GM12864 (cell line): ENCODE measurements at regions not wholly inside any gene's neighbourhood (a gene's known extent, or its start where the extent isn't known, plus 50 kb on each side); places are given as distances from the start of the nearest gene placed in this dataset.

Experiments
- DNase-seq: peaks from one replicate; pipeline ENCODE4 v3.0.0-alpha.2; 2011; ENCODE audit warnings: low read depth
- H3K4me3 ChIP-seq: 2 replicates; pipeline ENCODE4 v1.5.1; 2011; ENCODE audit warnings: mild to moderate bottlenecking, low read depth, low read length, control low read depth
- TF ChIP-seq, protein P1 (sequence below): IDR thresholded peaks from 2 replicates; pipeline ENCODE4 v1.5.1; 2011; ENCODE audit warnings: low read depth, mild to moderate bottlenecking, moderate library complexity, low read length, control low read depth, inconsistent platforms; ENCODE audit errors: missing control alignments

DNA sequence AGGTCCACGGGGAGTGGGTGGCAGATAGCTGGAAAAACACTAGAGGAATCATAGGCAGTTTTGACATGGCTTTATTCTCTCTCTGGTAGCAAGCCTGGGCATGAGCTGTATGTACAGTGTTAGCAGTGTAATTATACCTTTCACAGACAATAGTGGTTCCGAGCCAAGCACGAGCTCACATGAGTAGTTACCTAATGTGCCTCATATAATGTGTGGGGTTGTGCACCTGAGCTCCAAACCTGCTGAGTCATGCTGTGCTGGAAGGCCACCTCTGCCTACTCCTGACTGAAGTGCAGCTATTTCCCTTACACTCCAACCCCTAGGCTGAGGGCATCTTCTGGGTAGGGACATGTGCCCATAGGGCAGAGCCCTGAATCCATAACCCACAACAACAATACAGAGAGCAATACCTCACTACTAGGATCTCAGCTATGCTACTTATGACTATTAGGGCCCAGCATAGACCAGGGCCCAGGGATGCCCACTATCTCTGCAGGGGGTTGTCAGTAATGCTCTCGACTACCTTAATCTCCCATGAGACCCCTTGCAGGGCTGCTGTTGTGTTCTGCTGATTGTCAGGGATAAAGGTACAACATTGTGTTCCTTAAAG lies 432.1 kb downstream of the DYNC2H1 start:
- no peak for DNase-seq
- H3K4me3 ChIP-seq, result no peak overlapping the region
- TF ChIP-seq, protein P1, sequence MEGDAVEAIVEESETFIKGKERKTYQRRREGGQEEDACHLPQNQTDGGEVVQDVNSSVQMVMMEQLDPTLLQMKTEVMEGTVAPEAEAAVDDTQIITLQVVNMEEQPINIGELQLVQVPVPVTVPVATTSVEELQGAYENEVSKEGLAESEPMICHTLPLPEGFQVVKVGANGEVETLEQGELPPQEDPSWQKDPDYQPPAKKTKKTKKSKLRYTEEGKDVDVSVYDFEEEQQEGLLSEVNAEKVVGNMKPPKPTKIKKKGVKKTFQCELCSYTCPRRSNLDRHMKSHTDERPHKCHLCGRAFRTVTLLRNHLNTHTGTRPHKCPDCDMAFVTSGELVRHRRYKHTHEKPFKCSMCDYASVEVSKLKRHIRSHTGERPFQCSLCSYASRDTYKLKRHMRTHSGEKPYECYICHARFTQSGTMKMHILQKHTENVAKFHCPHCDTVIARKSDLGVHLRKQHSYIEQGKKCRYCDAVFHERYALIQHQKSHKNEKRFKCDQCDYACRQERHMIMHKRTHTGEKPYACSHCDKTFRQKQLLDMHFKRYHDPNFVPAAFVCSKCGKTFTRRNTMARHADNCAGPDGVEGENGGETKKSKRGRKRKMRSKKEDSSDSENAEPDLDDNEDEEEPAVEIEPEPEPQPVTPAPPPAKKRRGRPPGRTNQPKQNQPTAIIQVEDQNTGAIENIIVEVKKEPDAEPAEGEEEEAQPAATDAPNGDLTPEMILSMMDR, result no peak

DNA sequence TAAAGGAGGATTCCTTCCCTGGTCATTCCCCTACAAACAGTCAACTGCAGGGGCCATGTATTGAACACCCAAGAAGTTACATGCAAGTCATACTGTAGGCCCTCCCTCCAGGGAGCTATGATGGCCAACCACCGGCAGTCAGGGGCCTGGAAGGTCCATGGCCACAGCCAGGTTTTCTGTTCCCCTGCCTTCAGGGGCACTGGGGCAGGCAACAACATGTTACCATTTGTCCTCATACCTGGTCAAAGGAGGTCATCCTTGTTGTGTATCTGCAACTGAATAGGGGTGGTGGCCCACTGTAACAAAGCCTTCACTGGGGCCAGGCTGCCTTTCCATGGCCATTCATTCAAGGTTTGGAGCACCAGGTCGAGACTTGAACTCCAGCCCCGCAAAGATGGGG lies 433.6 kb downstream of the DYNC2H1 start:
- TF ChIP-seq, protein P1, result no peak
- no peak for DNase-seq
- H3K4me3 ChIP-seq, result no peak overlapping the region

DNA sequence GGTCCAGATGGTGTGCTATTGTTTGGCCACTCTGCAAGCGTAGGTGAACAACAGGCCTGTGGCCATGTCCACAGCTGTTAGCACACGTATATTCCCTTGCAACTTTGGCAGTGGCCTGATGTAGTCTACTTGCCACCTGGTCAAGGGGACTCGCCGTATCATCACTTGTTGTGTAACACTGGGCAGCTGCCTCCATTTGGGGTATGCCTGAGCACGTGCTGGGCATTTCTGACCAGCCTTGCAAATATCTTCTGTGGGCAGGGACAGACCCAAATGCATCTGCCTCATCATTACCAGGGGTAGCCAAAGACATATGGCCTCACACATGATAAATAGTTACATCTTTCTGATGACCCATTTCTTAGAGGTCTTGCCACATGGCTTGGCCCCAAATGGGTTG lies 434.2 kb downstream of the DYNC2H1 start:
- no peak for DNase-seq
- TF ChIP-seq, protein P1, result no peak
- no peak overlapping the region for H3K4me3 ChIP-seq

DNA sequence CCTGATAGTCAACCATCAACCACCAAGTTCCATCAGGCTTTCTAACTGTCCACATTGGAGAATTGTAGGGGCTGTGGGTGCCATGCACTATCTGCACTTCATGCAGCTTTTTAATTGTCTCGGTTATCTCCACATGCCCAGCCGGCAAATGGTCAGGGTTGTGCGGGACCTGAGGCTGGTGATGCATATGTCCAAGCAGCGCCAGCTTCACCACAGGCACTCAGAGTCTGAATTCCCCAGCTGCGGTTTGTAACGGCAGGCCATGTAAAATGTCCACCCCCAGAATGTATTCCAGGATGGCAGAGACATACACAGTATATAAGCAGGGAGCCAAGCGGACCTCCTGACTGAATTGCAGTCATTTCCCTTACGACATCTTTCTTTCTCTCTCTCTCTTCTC lies 435.6 kb downstream of the DYNC2H1 start:
- H3K4me3 ChIP-seq, result no peak overlapping the region
- no peak for DNase-seq
- TF ChIP-seq, protein P1, result no peak

DNA sequence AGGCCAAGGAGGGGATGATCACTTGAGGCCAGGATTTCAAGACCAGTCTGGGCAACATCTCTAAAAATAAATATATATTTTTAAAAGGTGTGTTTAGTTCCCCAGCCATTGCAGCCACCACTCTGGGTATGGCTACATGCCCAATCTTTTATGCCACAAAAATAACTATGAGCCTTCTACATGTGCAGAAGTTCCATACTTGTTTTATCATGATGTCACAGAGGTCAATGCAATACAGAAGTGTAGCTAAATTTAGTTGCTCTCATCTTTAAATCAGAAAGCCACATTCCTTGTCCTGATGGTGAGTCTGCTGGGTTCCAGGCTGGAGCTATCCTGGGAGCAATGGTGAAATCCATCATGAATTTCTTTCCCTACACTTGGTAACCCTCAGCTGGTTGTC lies 436.3 kb downstream of the DYNC2H1 start:
- no peak overlapping the region for H3K4me3 ChIP-seq
- TF ChIP-seq, protein P1, result no peak
- no peak for DNase-seq

DNA sequence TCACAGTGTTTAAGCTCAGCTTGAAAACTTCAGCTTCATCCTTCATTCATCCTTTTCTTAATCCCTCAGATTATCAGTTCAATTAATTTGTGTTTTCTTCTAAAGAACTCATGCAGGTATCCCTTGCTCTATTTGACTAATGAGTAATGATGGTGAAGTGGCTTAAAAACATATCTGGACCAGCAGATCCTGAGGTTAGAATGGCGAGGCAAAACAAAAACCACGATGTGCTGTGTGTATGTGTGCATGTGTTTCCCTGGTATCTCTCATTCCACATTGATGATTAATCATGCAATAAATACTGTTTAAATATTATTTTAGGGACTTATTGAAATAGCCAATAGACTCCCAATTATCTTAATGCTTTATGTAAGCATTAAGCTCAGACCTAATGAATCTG lies 437.0 kb downstream of the DYNC2H1 start:
- no peak for DNase-seq
- no peak overlapping the region for H3K4me3 ChIP-seq
- TF ChIP-seq, protein P1, result no peak

DNA sequence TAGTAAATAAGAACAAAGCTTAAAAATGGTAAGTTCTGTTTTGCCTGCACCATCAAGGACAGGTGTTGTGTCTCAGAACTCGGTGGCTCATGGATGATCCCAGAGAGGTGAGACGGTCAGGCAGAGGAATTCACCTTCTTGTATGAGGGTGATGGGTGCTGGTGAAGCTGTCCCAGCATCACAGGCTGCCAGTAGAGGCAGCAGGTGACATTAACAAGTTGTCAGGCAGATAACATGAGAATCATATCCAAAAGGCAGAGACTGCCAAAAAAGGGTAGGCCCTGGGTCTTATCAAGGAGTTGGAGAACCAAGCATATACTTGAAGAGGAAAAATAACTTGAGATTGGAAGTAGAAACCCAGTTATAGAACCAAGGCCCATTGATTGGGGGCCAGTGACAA lies 437.8 kb downstream of the DYNC2H1 start:
- no peak overlapping the region for H3K4me3 ChIP-seq
- DNase-seq, result no peak
- TF ChIP-seq, protein P1, result no peak
